ENCODE measurements at regions not wholly inside any gene's neighbourhood (a gene's known extent, or its start where the extent isn't known, plus 50 kb on each side); places are given as distances from the start of the nearest gene placed in this dataset.

- no peak for TF ChIP-seq CTCF (IDR thresholded peaks at IDR 0.05)
- ATAC-seq, result no peak
- no peaks in the 10 kb centered on the region for H3K9me3 ChIP-seq
- no peak overlapping the region for H3K27ac ChIP-seq
- no peak for DNase-seq
- no peaks in the 10 kb centered on the region for H3K4me1 ChIP-seq
- H3K27me3 ChIP-seq (ENCODE audit: low read depth), result no peaks in the 10 kb centered on the region
- no peak overlapping the region for H3K4me3 ChIP-seq
- intact Hi-C loops (cut with DNase I), result no loop called here
- no peaks in the 10 kb centered on the region for H3K36me3 ChIP-seq
These were observed 227.9 kb upstream of the GRIA4 start for GRCh38 chr11:105381941-105382340.

- no peak overlapping the region for H3K27ac ChIP-seq
- no peak for ATAC-seq
- no peak overlapping the region for H3K4me3 ChIP-seq
- DNase-seq, result no peak
- peaks cover 7% of the 10 kb centered on the region for H3K9me3 ChIP-seq
- intact Hi-C loops (cut with DNase I), result no loop called here
- H3K27me3 ChIP-seq (ENCODE audit: low read depth), result no peaks in the 10 kb centered on the region
- no peaks in the 10 kb centered on the region for H3K4me1 ChIP-seq
- TF ChIP-seq CTCF (IDR thresholded peaks at IDR 0.05), result no peak
- H3K36me3 ChIP-seq, result no peaks in the 10 kb centered on the region
These were observed 232.0 kb upstream of the GRIA4 start for GRCh38 chr11:105377870-105378269.

GRCh38 chr11:105372206-105372605 is 232.6 kb upstream of the CARD18 start:
- intact Hi-C loops (cut with DNase I), result no loop called here
- no peak overlapping the region for H3K4me3 ChIP-seq
- H3K4me1 ChIP-seq, result no peaks in the 10 kb centered on the region
- H3K27ac ChIP-seq, result no peak overlapping the region
- H3K36me3 ChIP-seq, result no peaks in the 10 kb centered on the region
- peaks cover 7% of the 10 kb centered on the region for H3K9me3 ChIP-seq
- H3K27me3 ChIP-seq (ENCODE audit: low read depth), result no peaks in the 10 kb centered on the region
- no peak for TF ChIP-seq CTCF (IDR thresholded peaks at IDR 0.05)
- ATAC-seq (no peak), DNase-seq (no peak)

GRCh38 chr11:105371311-105371710 is 231.7 kb upstream of the CARD18 start:
- Histone ChIP-seq H3K27me3 (ENCODE audit: low read depth) (no peaks in the 10 kb centered on the region), H3K9me3 (peaks cover 7% of the 10 kb centered on the region), H3K4me1 (no peaks in the 10 kb centered on the region), H3K4me3 (no peak overlapping the region), H3K27ac (no peak overlapping the region), H3K36me3 (no peaks in the 10 kb centered on the region)
- intact Hi-C loops (cut with DNase I), result no loop called here
- no peak for ATAC-seq
- TF ChIP-seq CTCF (IDR thresholded peaks at IDR 0.05), result no peak
- no peak for DNase-seq

GRCh38 chr11:105368711-105369110 is 229.1 kb upstream of the CARD18 start:
- no peak for TF ChIP-seq CTCF (IDR thresholded peaks at IDR 0.05)
- H3K27ac ChIP-seq, result no peak overlapping the region
- H3K27me3 ChIP-seq (ENCODE audit: low read depth), result no peaks in the 10 kb centered on the region
- no peaks in the 10 kb centered on the region for H3K9me3 ChIP-seq
- no peaks in the 10 kb centered on the region for H3K4me1 ChIP-seq
- ATAC-seq (no peak), DNase-seq (no peak)
- intact Hi-C loops (cut with DNase I), result no loop called here
- no peaks in the 10 kb centered on the region for H3K36me3 ChIP-seq
- H3K4me3 ChIP-seq, result no peak overlapping the region

- no peak for TF ChIP-seq CTCF (IDR thresholded peaks at IDR 0.05)
- H3K9me3 ChIP-seq, result no peaks in the 10 kb centered on the region
These were observed 227.6 kb upstream of the CARD18 start for GRCh38 chr11:105367129-105367528.

More at GRCh38 chr11:105367129-105367528, 227.6 kb upstream of the CARD18 start:
- no peaks in the 10 kb centered on the region for H3K4me1 ChIP-seq
- intact Hi-C loops (cut with DNase I), result no loop called here
- H3K27ac ChIP-seq, result no peak overlapping the region
- ATAC-seq (no peak), DNase-seq (no peak)
- no peaks in the 10 kb centered on the region for H3K27me3 ChIP-seq (ENCODE audit: low read depth)
- H3K36me3 ChIP-seq, result no peaks in the 10 kb centered on the region
- H3K4me3 ChIP-seq, result no peak overlapping the region

Measured in lower lobe of right lung (tissue), 2 donors.